HG02763 (cell line): ENCODE measurements at regions not wholly inside any gene's neighbourhood (a gene's known extent, or its start where the extent isn't known, plus 50 kb on each side); places are given as distances from the start of the nearest gene placed in this dataset.

ENCODE experiments used
- ATAC-seq: cut with Tn5 transposase; IDR thresholded peaks from one replicate; pipeline ENCODE4 v1.9.1; 2021; ENCODE audit warnings: mild to moderate bottlenecking, moderate library complexity; ENCODE audit not compliant: unreplicated experiment

GRCh38 chr5:53360811-53361210, 119.6 kb upstream of the FST start:
- no peak for ATAC-seq

DNA sequence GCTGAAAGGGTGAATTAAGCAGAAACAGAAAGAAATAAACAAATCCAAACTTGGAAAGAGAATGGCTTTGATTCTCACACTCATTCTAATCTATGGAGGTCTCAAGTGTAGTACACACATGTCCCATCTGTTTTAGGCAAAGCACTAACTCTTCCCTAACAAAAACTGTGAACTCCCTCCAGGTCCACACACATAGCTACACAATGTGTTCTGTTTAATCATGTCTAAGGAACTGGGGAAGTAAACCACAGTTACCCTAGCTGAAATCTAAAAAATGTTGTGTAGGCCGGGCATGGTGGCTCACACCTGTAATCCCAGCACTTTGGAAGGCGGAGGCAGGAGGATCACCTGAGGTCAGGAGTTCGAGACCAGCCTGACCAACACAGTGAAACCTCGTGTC, 118.7 kb upstream of the FST start:
- no peak for ATAC-seq

DNA sequence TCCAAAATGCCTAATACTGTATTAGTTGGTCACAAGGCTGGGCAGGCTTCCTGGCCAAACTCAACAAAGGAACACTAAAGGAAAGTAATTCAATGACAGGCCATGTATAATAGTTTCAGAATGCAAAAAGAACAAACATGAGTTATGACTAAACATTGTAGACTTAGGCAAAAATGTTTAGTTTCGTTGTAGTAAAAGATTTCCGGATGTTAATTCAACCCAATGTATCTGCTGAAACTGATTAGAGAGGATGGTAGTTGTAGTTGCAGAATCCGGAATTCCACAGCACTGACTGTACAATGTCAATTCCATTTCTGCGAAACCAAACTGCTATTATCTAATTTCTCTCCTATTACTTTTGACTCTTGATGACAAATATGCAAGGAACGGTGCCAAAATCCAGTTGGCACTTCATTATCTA, 117.9 kb upstream of the FST start:
- no peak for ATAC-seq

DNA sequence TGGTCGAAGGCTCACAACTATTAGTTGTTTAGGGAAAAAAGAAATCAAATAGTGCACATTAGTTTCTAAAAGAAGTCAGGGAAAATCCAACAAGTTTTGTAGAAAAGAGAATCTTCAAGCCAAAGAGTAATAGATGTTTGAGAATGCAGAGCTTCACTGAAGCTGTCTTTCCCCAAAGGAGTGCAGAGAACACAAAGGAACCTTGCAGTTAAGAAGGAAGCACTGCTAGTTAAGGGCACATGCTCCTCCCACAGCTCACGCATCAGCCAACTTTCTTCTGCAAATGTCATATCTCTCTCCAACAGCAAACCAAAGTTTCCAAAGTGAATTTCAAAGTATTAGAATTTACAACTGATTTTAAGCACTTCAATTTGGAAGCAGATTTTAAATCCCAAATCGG, 116.4 kb upstream of the FST start:
- no peak for ATAC-seq

DNA sequence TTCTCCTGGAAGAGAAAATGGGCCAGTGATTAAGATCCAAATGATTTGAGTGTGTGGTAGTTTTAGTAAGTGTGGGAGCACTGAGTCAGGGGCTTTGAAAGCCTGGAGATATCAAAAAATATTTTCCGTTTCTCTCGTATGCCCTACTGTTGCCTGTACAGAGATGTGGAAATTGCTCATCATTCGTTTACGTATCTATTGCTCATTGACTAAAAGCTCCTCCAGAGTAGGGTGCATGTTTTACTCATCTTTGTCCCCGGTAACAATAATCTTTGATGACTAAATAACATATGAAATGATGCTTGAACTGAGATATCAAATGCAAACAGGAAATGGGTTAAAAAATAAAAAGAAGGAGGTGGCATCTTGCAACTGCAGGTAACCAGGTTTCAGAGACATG, 114.2 kb upstream of the FST start:
- no peak for ATAC-seq

- no peak for ATAC-seq
Observed at GRCh38 chr5:53367727-53368126, 112.7 kb upstream of the FST start.

- ATAC-seq: no peak
Observed at GRCh38 chr5:53368516-53368915, 111.9 kb upstream of the FST start.

DNA sequence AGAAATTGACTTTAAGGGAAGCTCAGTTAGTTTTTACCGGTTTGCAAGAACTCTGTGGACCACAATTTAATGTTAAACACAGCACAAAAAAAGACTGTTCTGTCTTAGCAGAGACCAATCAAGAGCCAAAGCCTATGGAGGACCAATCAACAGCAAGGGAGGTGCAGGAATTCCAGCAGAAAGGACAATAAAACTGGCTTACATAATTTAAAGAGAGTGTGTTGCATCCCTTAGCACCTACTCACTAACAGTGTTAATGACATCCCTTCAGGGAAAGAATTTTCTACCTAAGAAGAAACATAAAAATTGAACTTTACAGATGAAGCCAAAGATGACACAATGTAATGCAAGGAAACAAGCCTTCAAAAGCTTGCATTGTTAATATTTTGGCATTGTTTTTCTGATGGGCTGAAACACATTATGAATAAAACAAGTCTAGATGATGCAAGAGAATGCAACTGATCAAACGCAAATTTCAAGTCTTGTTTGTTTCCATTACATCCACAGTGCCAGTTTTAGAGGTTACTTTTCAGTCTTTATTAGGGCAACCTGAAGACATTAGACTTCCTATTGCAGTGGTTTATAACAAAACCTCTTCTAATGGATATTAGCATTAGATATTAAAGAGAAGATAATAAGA, 111.3 kb upstream of the FST start:
- no peak for ATAC-seq

GRCh38 chr5:53369681-53370080, 110.7 kb upstream of the FST start:
- no peak for ATAC-seq

DNA sequence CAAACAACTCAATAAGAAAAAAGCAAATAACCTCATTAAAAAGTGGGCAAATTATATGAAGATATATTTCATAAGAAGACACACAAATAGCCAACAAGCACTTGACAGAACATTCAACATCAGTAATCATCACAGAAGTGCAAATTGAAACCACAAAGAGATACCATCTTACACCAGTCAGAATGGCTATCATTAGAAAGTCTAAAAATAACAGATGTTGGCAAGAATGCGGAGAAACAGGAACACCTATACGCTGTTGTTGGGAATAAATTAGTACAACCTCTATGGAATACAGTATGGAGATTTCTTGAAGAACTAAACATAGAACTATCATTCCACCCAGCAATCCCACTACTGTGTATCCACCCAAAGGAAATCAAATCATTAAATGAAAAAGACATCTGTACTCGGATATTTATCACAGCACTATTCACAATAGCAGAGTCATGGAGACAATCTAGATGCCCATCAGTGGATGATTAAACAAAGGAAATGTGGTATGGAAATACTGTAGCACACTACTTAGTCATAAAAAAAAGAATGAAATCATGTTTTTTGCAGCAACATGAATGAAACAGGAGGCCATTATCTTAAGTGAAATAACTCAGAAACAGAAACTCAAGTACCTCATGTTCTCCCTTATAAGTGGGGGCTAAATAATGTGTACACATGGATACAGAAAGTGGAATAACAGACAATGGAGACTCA, 106.8 kb upstream of the FST start:
- ATAC-seq: no peak

DNA sequence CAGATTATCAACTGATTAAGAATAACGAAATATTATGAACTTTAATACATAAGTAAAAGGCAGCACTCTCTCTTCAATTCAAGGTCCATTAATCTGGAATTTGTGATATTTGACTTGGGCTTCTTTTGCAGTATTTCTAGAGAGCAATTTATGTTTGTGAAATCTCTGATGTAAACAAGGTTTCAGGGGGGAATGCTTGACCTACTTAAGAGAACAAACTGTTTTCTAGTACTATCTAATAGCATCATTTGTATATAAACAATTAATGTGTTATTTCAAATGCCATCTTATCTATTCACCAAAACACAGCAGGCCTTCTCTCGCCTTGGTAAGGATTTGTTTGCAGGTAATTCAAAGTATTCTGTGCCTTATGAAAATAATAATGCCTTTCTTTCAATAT, 103.6 kb upstream of the FST start:
- ATAC-seq: no peak

- no peak for ATAC-seq
Observed at GRCh38 chr5:53378190-53378589, 102.2 kb upstream of the FST start.

DNA sequence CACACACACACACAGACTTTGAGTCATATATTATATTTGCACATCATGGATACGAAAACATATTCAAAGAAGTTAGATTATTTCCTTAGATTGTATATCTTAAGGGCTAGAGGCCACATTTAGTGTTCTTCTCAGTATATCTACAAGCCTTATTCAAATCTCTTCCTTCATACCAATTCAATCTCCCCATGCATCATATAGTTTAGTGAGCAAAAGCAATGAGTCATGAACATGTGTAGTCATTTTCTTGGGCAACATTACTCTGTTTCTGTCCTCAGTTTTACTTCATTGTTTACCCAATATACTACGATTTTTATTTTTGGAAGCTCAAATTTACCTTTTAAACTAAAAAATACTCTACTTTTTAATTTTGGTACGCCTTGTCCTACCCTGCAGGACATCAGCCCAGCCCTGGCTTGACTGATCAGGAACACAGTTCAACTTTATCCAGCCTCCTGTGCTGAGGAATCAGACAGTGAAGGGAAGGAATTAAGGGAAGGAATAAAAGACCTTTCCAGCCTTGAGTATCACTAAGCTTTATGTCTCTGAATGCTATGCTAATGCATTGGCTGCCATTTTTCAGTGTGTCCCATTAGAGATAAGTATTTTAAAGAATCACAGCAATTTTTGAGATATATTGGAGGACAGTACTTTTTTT, 101.7 kb upstream of the FST start:
- no peak for ATAC-seq

- ATAC-seq: no peak
Observed at GRCh38 chr5:53386341-53386740, 94.1 kb upstream of the FST start.

DNA sequence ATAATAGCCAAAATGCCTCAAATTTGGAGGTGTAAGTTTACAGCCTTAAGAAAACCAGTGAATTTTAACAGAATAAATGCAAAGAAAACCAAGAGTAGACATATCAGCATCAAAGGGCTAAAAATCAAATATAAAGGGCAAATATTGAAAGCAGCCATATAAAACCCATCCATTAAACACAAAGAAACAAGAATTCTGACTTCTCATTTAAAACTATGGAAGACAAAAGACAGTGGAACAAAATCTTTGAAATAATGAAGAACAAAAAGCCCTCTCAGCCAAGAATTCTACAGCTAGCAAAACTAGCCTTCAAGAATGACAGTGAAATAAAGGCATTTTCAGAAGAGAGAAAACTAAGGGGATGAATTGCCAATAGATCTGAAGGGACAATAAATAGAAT, 91.3 kb upstream of the FST start:
- no peak for ATAC-seq

DNA sequence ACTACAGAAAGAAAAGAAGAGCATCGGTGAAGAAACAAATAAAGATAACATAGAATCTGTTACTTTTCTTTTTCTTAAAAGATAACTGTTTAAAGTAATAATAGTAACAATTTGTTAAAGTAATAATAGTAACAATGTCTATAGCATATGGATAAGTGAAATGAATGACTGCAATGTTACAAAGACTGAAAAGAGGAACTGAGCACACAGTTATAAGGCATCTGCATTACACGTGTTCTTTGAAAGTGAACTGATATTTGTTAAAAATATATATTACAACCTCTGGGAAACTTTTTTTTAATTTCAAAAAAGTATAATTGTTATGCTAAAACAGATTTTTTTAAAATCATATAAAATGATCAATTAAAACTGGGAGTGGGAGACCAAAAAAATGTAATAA, 88.4 kb upstream of the FST start:
- no peak for ATAC-seq

- ATAC-seq: no peak
Observed at GRCh38 chr5:53394808-53395207, 85.6 kb upstream of the FST start.

GRCh38 chr5:53397141-53397757, 83.2 kb upstream of the FST start:
- no peak for ATAC-seq

DNA sequence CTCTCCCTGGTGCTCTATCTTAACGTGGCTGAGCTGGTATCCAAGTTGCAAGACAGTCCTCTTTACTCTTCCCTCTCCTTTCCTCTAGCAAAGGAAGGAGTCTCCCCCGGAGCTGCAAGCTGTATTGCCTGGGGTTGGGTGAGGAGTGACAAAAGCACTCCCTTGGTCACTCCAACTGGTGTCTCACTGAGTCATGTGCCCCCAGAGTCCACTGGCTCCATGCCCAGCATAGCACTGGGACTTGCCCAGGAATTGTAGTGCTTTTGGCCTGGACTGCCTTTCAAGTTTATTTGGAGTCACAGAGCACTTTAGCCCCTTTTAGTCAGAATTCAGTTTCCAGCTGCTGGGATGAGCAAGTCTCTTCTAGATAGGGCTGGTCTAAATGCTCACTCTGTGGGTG, 82.6 kb upstream of the FST start:
- no peak for ATAC-seq

DNA sequence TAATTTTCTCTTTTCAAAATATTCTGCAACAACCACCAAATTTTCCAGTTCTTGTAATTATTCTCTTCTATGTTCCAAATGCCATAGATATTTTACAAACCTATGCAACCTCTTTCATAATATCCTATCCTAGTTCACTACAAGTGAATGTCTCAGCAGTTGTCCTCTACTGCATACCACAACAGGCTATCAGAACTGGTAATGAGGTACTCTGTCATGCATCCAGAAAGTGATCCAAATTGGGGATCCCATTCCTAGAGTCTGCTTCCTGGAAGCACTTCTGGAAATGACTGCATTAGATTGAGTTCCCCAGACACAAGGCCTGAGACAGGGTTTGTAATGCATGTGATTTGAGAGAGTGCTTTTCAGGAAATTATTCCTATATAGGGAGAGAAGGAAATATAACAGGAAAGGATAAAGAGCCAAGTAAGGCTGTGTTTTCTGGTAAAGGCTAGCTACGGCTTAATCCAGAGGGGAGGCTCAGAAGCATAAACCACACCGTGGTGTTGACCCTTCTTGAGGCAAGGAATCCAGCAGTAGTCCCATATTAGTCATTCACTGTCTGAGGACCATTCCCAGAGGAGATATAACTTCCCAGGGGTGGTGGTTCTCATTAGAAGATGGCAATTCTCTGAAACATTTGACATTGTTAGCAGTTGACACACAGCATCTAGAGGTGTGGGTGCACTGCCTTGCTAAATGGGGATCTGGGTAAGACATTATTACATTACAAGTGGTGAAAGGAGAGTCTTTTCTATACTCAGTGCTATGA, 80.3 kb upstream of the FST start:
- no peak for ATAC-seq

- ATAC-seq: no peak
Observed at GRCh38 chr5:53403291-53403690, 77.1 kb upstream of the FST start.
